VCaP (cell line): ENCODE measurements at regions not wholly inside any gene's neighbourhood (a gene's known extent, or its start where the extent isn't known, plus 50 kb on each side); places are given as distances from the start of the nearest gene placed in this dataset.

Source experiments
- H3K27ac ChIP-seq: fragments of 450-650 bp; 2 replicates; pipeline ENCODE4 v1.5.1; 2017
- TF ChIP-seq, protein P1 (sequence below): fragments of 450-650 bp; conservative IDR thresholded peaks from 2 replicates; pipeline ENCODE4 v1.5.1; 2017; ENCODE audit warnings: mild to moderate bottlenecking, moderate library complexity

DNA sequence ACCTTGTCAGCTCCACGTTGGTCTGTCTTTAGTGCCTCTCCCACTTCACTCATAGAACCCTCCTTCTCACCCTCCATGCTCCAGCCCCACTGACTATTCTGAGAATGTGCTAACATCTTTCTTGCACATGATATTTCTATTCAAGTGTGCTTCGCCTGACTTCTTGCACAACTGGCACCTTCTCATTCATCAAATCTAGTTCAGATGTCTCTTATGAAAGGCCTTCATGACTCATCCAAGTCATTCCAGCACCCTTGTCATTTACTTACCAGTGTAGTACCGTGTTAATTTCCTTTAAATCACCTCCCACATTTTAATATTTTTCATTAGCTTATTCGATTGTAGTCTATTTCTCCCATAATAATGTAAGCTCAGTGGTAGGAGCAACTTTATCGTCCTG is 197.8 kb upstream of the PIRT start:
- no peak overlapping the region for H3K27ac ChIP-seq
- TF ChIP-seq, protein P1, sequence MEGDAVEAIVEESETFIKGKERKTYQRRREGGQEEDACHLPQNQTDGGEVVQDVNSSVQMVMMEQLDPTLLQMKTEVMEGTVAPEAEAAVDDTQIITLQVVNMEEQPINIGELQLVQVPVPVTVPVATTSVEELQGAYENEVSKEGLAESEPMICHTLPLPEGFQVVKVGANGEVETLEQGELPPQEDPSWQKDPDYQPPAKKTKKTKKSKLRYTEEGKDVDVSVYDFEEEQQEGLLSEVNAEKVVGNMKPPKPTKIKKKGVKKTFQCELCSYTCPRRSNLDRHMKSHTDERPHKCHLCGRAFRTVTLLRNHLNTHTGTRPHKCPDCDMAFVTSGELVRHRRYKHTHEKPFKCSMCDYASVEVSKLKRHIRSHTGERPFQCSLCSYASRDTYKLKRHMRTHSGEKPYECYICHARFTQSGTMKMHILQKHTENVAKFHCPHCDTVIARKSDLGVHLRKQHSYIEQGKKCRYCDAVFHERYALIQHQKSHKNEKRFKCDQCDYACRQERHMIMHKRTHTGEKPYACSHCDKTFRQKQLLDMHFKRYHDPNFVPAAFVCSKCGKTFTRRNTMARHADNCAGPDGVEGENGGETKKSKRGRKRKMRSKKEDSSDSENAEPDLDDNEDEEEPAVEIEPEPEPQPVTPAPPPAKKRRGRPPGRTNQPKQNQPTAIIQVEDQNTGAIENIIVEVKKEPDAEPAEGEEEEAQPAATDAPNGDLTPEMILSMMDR, result no peak

DNA sequence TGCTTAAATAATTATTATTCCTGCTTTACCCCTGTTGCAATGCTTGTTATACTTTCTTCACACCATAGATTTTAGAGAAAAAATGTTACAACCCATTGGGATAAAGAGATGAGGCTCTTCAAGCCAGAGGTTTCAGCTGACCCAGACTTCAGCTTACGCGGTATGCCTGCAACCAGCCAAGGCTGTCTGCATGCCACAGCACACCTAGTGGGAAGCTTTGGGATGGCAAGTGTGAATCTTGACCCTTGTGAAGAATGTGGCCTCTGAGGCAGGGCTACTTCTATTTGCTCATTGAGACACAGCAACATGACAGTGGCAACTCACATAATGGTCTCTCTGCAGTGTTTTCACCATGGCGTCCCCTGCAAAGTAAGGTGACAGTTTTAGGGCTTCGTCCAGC is 193.9 kb upstream of the PIRT start:
- no peak overlapping the region for H3K27ac ChIP-seq
- TF ChIP-seq, protein P1, result 0 out of 2 replicates have a peak, but pooled peaks have one; percentile 10

DNA sequence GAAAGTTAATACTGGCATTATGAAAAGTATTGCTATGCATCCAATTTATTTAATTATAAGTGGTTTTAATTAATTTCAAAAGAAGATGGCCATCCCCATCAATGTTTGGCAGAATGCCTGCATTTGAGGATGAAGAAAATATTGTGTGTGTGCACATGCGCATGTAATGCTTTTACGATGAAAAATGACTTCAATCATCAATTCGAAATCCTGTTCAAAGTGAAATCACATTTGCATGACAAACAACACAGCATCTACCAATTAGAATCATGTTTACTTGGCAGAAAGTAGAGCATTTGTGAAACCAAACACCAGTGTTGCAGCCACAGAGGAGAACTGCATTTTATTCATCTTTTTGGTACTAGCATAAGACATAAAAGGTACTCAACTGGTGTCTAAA is 191.9 kb upstream of the PIRT start:
- H3K27ac ChIP-seq, result no peak overlapping the region
- TF ChIP-seq, protein P1, result no peak

DNA sequence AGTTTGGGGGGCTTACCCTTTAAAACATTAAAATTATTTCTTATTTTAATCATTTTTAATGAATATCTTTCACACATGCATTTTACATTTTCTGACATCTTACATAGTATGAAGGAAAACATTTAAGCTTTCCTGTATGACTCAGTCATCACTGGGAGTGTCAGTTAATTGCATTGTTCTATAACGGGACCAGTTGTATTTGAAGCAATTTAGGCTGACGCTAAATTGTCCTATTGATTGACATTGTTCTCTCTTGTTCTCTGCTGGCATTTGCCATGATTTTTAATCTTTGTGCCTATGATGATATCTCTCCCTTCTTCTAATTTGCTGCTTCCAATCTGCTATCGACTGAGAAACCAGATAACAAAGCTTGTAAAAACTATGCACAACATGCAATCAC is 190.5 kb upstream of the PIRT start:
- TF ChIP-seq, protein P1, result no peak
- H3K27ac ChIP-seq, result no peak overlapping the region

DNA sequence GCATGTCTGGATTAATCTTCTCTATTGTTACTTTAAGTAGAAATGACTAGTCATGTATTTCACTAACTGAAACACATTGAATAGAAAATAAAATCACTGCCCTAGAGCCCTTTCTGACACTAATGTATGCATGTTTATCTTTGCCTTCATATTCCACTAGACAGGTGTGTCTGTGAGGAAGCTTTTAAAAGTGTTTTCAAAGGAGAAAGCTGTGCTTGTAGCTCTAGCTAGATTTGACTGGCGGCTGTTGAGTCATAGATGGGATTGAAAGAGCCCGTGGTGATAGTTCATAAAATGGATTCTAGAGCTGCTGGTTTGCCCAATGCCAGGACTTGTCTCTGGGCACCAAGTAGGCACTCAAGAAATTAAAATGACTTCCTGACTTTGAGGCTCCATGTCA is 189.0 kb upstream of the PIRT start:
- TF ChIP-seq, protein P1, result no peak

DNA sequence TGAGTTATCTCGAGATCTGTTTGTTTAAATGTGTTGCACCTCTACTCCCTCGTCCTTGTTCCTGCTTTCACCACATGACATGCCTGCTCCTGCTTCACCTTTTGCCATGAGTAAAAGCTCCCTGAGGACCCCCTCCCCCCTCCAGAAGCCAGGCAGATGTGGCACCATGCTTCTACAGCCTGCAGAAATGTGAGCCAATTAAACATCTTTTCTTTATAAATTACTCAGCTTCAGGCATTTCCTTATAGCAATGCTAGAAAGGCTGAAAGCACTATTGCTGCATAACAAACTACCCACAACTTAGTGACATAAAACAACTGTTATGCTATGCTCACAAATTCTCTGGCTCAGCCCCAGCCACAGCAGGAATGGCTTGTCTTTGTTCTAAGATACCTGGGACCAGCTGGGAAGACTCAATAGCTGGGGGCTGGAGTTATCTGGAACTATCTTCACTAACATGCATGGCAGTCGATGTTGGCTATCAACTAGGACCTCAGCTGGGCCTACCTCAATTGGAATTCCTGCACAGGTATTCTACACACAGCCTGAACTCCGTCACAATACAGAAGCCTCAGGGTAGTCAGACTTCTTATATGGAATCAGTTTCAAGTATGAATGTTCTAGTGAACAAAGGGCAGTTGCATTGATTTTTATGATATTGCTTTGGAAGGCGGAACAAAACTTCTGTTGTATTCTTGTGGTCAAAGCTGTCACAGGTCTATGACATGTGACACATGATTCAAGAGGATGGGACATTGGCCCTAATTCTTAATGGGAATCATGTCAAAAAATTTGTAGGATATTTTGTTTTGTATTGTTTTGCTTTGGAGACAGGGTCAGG is 186.0 kb upstream of the PIRT start:
- H3K27ac ChIP-seq, result no peak overlapping the region
- TF ChIP-seq, protein P1, result no peak

More for the DNA sequence above, 189.0 kb upstream of the PIRT start:
- no peak overlapping the region for H3K27ac ChIP-seq

DNA sequence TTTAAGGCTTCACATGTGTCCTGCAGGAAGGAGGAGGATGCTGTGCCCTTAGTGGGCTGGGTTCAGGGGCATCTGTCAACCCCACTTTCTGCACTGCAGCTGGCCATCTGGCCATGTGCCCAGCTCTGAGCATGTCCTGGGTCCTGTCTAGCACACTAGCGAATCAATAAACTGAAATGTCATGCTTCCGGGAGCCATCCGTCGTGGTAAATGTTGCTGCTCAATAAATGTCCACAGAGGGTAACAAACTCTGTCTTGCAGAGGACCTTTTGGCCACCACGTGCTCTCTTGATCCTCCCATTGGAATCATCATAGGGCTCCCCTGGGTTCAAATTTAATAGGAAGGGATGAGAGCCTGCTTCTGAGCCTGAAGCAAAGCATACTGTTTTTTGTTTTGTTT is 168.6 kb upstream of the PIRT start:
- no peak overlapping the region for H3K27ac ChIP-seq

More for the DNA sequence above, 168.6 kb upstream of the PIRT start:
- TF ChIP-seq, protein P1, result no peak
